CD14-positive monocyte (primary cell): ENCODE measurements at regions not wholly inside any gene's neighbourhood (a gene's known extent, or its start where the extent isn't known, plus 50 kb on each side); places are given as distances from the start of the nearest gene placed in this dataset.

ENCODE experiments used
- DNase-seq, 3 donors: peaks; one replicate each; pipeline ENCODE4 v3.0.0-alpha.2; 2011 to 2022
- H2AFZ ChIP-seq: 2 replicates; pipeline ENCODE4 v1.6.0; 2012; ENCODE audit warnings: mild to moderate bottlenecking, low read depth, low read length, inconsistent platforms; ENCODE audit not compliant: insufficient read depth, poor library complexity, severe bottlenecking
- H3K27ac ChIP-seq, 2 donors: 1 replicate in 1 of 2; 2 replicates in 1 of 2; pipeline ENCODE4 v1.5.1; 2012 to 2013; ENCODE audit warnings: low read length in 2 of 2, control low read depth in 1 of 2, inconsistent platforms in 1 of 2, low read depth in 1 of 2, mild to moderate bottlenecking in 1 of 2
- H3K27me3 ChIP-seq, 2 donors: one replicate each; pipeline versions ENCODE4 v1.6.0 to v1.6.1; 2011 to 2013; ENCODE audit warnings: low read length in 2 of 2; ENCODE audit not compliant: control insufficient read depth in 2 of 2, insufficient read depth in 2 of 2
- H3K36me3 ChIP-seq, 2 donors: replicated peaks in 1 of 2; 1 replicate in 1 of 2; 2 replicates in 1 of 2; pipeline versions ENCODE4 v1.5.1 to v1.6.1; 2012 to 2013; ENCODE audit warnings: low read length in 2 of 2, control low read depth in 1 of 2, inconsistent platforms in 1 of 2, mild to moderate bottlenecking in 1 of 2; ENCODE audit not compliant: insufficient read depth in 2 of 2, control insufficient read depth in 1 of 2
- H3K4me1 ChIP-seq, 2 donors: 1 replicate in 1 of 2; 2 replicates in 1 of 2; pipeline versions ENCODE4 v1.5.1 to v1.6.1; 2012 to 2013; ENCODE audit warnings: low read length in 2 of 2, control low read depth in 1 of 2, inconsistent platforms in 1 of 2, mild to moderate bottlenecking in 1 of 2, moderate library complexity in 1 of 2; ENCODE audit not compliant: insufficient read depth in 2 of 2, control insufficient read depth in 1 of 2
- H3K4me2 ChIP-seq: replicated peaks from 2 replicates; pipeline ENCODE3; 2012; ENCODE audit warnings: low read length, moderate library complexity, mild to moderate bottlenecking; ENCODE audit not compliant: poor library complexity, severe bottlenecking; ENCODE audit errors: extremely low read depth
- H3K4me3 ChIP-seq, 3 experiments: fragments of 200-600 bp in 1 of 3; sonication (generic) in 1 of 3; replicated peaks in 1 of 3; 1 replicate in 2 of 3; 2 replicates in 1 of 3; pipeline ENCODE4 v1.5.1; 2011 to 2013; ENCODE audit warnings: low read length in 3 of 3, mild to moderate bottlenecking in 3 of 3, control low read depth in 2 of 3, low read depth in 2 of 3, inconsistent platforms in 1 of 3, moderate library complexity in 1 of 3
- H3K79me2 ChIP-seq: 2 replicates; pipeline ENCODE4 v1.6.0; 2012; ENCODE audit warnings: mild to moderate bottlenecking, control low read depth, inconsistent platforms, low read length, moderate library complexity; ENCODE audit not compliant: insufficient read depth
- H3K9ac ChIP-seq: 2 replicates; pipeline ENCODE4 v1.6.0; 2017; ENCODE audit warnings: low read length, mild to moderate bottlenecking; ENCODE audit not compliant: insufficient read depth, poor library complexity, severe bottlenecking
- H3K9me3 ChIP-seq, 2 donors: replicated peaks in 1 of 2; 1 replicate in 1 of 2; 2 replicates in 1 of 2; pipeline versions ENCODE4 v1.5.1 to v1.6.1; 2012 to 2013; ENCODE audit warnings: low read length in 2 of 2, control low read depth in 1 of 2; ENCODE audit not compliant: control insufficient read depth in 1 of 2, insufficient read depth in 1 of 2
- H4K20me1 ChIP-seq: 2 replicates; pipeline ENCODE4 v1.6.0; 2012; ENCODE audit warnings: mild to moderate bottlenecking, low read length, control low read depth, moderate library complexity; ENCODE audit not compliant: insufficient read depth
- H3K27ac Mint-ChIP-seq, 7 donors: one replicate each; pipeline ENCODE4 v1.8.0; 2020; ENCODE audit warnings: mild to moderate bottlenecking in 7 of 7, mixed read lengths in 7 of 7, moderate library complexity in 6 of 7, inconsistent platforms in 2 of 7
- H3K27me3 Mint-ChIP-seq, 3 donors: one replicate each; pipeline ENCODE4 v1.8.0; 2021 to 2022; ENCODE audit warnings: low read depth in 3 of 3, mild to moderate bottlenecking in 3 of 3, mixed read lengths in 3 of 3, moderate library complexity in 3 of 3, inconsistent platforms in 1 of 3
- H3K36me3 Mint-ChIP-seq, 2 donors: one replicate each; pipeline ENCODE4 v1.8.0; 2020; ENCODE audit warnings: mixed read lengths in 2 of 2, inconsistent platforms in 1 of 2, mild to moderate bottlenecking in 1 of 2
- H3K4me1 Mint-ChIP-seq: one replicate; pipeline ENCODE4 v1.8.0; 2020; ENCODE audit warnings: mild to moderate bottlenecking, mixed read lengths
- H3K4me3 Mint-ChIP-seq, 2 donors: one replicate each; pipeline ENCODE4 v1.8.0; 2020; ENCODE audit warnings: mild to moderate bottlenecking in 2 of 2, mixed read lengths in 2 of 2, moderate library complexity in 1 of 2
- H3K9me3 Mint-ChIP-seq, 7 donors: one replicate each; pipeline ENCODE4 v1.8.0; 2020 to 2022; ENCODE audit warnings: mixed read lengths in 7 of 7, mild to moderate bottlenecking in 6 of 7, moderate library complexity in 6 of 7, inconsistent platforms in 2 of 7
- CTCF ChIP-seq: fragments of 200-600 bp; IDR thresholded peaks from one replicate; pipeline ENCODE4 v1.8.0; 2022; ENCODE audit warnings: antibody characterized with exemption, mild to moderate bottlenecking
- whole genome bisulfite sequencing: methylation state at CpG from one replicate; pipeline ENCODE4 v1.1.5; 2013; ENCODE audit warnings: missing lambda C conversion rate; ENCODE audit not compliant: insufficient coverage; 5-methylcytosine and 5-hydroxymethylcytosine counted together
- intact Hi-C, 2 donors: fragments of 100-400 bp; cut with micrococcal nuclease; formaldehyde crosslinking; loops; one replicate each; pipeline versions ENCODE4 v1.15.0 to v1.15.1; 2023

- H3K4me3 ChIP-seq = no peak overlapping the region
- H3K9ac ChIP-seq = no peak overlapping the region
- no peaks in the 10 kb centered on the region for H3K9me3 ChIP-seq
- no peaks in the 10 kb centered on the region for H3K27me3 ChIP-seq
- Mint-ChIP-seq H3K27ac (no peak overlapping the region), H3K4me1 (no peaks in the 10 kb centered on the region), H3K9me3 (peaks cover 0 to 2% (median 0%) of the 10 kb centered on the region in 7 donors), H3K27me3 (peaks cover 0 to 2% (median 2%) of the 10 kb centered on the region in 3 donors), H3K4me3 (no peak overlapping the region), H3K36me3 (no peaks in the 10 kb centered on the region)
- no peaks in the 10 kb centered on the region for H3K36me3 ChIP-seq
- no peaks in the 10 kb centered on the region for H3K79me2 ChIP-seq
- no peak for DNase-seq
- no peaks in the 10 kb centered on the region for H3K4me1 ChIP-seq
- no peaks in the 10 kb centered on the region for H4K20me1 ChIP-seq
- WGBS = no CpG with 5 or more reads among the region's 3 CpGs
- H2AFZ ChIP-seq = no peak overlapping the region
- intact Hi-C loops = no loop called here
- no peak overlapping the region for H3K27ac ChIP-seq
- TF ChIP-seq CTCF = no peak
- H3K4me2 ChIP-seq = no peak overlapping the region
Measured at GRCh38 chr7:81300753-81301152, 381.9 kb upstream of the SEMA3C start.

- no CpG with 5 or more reads among the region's 3 CpGs for WGBS
- Histone ChIP-seq H3K4me2 (no peak overlapping the region), H3K79me2 (no peaks in the 10 kb centered on the region), H3K27me3 (no peaks in the 10 kb centered on the region), H3K4me1 (no peaks in the 10 kb centered on the region), H2AFZ (no peak overlapping the region), H3K27ac (no peak overlapping the region), H4K20me1 (no peaks in the 10 kb centered on the region), H3K4me3 (no peak overlapping the region), H3K36me3 (no peaks in the 10 kb centered on the region), H3K9me3 (peaks cover 0 to 6% of the 10 kb centered on the region in 2 donors), H3K9ac (no peak overlapping the region)
- TF ChIP-seq CTCF = no peak
- Mint-ChIP-seq H3K9me3 (peaks cover 0 to 4% (median 2%) of the 10 kb centered on the region in 7 donors), H3K27me3 (peaks cover 2% of the 10 kb centered on the region in 3 donors), H3K27ac (no peak overlapping the region), H3K36me3 (no peaks in the 10 kb centered on the region), H3K4me1 (no peaks in the 10 kb centered on the region), H3K4me3 (no peak overlapping the region)
- no peak for DNase-seq
- intact Hi-C loops = no loop called here
Measured at GRCh38 chr7:81299711-81300110, 380.9 kb upstream of the SEMA3C start.
